Hematopoietic multipotent progenitor cell treated with erythropoietin and hydrocortisone succinate and interleukin-3 and kit ligand, for 15 days (in vitro differentiated cells): ENCODE measurements at regions not wholly inside any gene's neighbourhood (a gene's known extent, or its start where the extent isn't known, plus 50 kb on each side); places are given as distances from the start of the nearest gene placed in this dataset.
"Not testable (repeated sequence)": the region's sequence is repeated elsewhere in the genome, so short reads cannot be mapped to it uniquely, and the experiment has no call there.

Source experiments
- DNase-seq: peaks from one replicate; pipeline ENCODE4 v3.0.0-alpha.2; 2015; ENCODE audit warnings: low spot score

DNA sequence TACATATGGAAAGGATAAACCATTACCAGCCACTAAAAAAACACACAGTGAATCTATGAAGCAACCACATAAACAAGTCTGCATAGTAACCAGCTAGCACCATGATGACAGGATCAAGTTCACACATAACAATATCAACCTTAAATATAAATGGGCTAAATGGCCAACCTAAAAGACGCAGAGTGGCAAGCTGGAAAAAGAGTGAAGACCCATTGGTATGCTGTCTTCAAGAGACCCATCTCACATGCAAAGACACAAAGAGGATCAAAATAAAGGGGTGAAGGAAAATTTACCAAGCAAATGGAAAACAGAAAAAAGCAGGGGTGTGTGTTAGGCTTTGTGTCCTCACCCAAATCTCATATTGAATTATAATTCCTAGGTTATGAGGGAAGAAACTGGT is 909.2 kb downstream of the EPHA7 start:
- no peak for DNase-seq

DNA sequence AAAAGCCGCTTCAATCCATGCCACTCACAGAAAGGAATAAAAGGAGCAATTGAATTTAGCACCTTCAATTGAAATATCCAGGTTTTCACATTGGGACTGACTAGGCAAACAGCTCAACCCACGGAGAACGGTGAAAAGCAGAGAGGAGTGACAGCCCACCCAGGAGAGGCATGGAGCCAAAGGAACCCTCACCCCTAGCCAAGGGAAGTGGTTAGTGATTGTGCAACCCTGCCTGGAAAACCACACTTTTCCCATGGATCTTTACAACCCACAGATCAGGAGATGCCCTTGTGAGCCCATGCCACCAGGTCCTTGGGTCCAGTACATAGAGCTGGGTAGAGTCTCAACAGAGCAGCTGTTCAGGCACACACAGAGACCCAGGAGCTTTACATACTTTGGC is 911.8 kb downstream of the EPHA7 start:
- no peak for DNase-seq

DNA sequence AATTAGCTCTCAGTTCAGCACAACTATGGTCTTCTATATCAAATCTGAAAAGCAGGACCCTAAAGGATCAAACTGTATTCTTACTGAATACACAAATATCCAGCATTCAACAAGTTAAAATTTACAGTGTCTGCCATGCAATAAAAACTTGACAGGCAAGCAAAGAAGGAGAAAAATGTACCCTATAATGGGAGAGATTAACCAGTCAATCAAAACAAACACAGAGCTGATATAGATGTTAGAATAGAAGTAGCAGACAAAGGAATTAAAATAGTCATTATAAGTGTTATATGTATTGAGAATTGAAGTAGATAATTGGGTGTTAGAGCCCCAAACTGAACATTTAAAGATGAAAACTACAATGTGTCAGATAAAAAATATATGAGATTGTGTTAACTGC is 914.9 kb downstream of the EPHA7 start:
- DNase-seq = no peak

DNA sequence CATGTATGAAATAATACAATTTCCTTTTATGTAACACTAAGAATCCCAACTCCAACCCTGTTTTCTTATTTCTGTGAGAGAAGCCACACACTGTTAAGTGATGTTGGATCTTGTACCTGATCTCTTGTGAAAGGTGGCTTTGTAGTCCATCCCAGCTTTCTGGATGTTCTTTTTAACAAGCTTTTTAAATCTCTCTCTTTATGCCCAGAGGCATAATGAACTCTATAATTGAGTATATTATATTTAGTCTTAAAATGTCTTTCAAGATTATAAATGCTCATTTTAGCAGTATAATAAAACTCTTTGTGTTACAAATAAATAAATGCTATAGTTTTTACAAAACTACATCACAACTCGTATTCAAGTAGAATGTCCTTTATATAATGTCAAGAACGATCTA is 922.1 kb downstream of the EPHA7 start:
- no peak for DNase-seq

- DNase-seq = no peak
These were observed 922.8 kb downstream of the EPHA7 start for GRCh38 chr6:92496527-92496926.

DNA sequence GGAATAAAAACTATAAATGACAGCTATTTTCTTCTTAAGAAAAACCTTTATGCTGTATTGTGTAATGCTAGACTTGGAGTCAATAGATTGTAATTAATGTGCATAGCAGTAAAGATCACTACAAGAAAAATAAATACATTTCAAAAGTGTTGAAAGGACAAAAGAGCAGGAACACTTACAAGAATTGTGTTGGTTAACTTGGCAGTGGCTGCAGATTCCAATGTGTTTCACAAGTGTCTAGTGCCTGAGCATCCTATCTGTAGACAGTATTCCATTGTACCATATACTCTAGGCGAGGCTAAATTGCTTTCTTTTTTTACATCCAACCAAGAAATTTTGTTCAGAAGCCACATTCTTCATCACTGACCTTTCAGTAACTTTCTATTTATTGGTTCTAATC is 924.1 kb downstream of the EPHA7 start:
- no peak for DNase-seq

DNA sequence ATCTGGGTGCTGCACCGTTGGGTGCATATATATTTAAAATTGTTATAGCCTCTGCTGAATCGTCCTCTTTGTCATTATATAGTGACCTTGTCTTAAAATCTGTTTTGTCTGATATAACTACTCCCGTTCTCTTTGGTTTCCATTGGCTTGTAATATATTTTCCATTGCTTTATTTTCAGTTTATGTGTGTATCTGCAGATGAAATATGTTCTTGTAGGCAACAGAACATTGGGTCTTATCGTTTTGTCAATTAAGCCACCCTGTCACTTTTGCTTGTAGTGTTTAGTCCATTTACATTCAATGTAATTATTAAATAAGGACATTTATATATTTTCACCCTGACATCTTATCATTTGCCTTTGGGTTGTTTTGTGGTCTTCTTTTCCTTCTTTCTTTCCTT is 933.9 kb downstream of the EPHA7 start:
- DNase-seq = no peak

DNA sequence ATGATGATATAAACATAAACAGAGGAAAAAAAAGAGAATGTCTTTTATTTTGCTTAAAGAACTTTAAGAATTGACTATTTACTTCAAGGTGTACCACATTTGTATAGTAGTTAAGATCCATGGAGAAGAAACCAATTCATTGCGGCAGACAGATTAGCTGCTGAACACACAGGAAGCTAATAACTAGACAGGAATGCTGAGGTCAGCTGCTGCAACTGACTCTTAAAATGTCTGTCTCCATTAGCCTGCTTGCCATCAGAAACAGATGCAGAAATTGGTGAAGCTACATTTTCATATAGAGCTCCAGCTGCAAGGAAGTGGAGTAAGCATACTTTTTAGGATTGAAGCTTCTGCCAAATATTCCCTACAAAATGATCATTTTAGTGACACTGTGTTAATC is 939.5 kb downstream of the EPHA7 start:
- no peak for DNase-seq

- DNase-seq = no peak
These were observed 946.3 kb downstream of the EPHA7 start for GRCh38 chr6:92473056-92473455.

DNA sequence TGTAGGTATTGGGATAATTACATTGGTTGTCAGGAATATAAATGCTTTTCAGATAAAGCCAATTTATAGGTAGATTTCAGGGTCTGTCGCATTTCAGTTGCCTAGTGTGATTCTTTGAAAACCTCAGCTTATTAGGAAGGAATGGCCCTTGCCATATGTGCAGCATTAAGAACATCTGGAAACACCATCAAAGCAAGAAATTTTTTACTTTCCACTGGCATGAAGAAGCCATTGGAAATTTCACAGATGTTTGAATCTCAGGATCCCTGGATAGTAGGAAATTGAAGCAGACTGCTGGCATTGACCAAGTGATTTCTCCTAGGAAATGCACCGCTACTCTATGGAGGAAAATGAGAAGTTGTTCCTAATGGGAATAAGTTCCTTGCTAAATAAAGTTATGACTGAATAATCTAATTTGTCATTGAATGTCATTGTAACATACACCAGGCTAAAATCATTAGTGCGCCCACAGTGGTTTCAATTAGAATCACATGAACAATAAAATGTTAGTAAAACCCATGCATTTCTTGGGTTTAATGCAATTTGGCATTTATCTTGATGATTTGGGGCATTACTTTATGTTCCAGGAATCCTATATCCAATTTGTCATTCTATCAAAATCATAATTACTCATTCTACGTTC is 950.1 kb downstream of the EPHA7 start:
- no peak for DNase-seq

- DNase-seq = no peak
These were observed 951.3 kb downstream of the EPHA7 start for GRCh38 chr6:92468066-92468465.

GRCh38 chr6:92460133-92460532 is 959.2 kb downstream of the EPHA7 start:
- no peak for DNase-seq

DNA sequence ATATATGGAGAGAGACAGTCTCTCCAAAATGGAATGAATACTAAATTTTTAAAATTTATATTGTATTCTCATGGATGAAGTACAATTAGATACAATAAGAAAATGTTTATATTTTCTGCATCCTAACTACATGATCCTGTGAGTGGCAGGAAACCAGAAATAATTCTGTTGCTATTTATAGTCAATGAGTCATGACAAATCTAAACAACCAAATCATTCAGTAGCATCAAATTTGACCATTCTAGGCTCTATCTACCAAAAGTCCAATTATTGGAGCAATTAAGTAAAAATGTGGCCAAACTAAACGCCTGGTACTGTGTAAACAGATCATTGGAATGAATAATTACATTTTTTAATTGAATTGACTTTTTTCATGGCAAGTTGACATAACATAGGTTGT is 959.8 kb downstream of the EPHA7 start:
- no peak for DNase-seq

GRCh38 chr6:92446052-92446451 is 973.3 kb downstream of the EPHA7 start:
- no peak for DNase-seq

GRCh38 chr6:92433911-92434310 is 985.4 kb downstream of the EPHA7 start:
- DNase-seq = no peak

DNA sequence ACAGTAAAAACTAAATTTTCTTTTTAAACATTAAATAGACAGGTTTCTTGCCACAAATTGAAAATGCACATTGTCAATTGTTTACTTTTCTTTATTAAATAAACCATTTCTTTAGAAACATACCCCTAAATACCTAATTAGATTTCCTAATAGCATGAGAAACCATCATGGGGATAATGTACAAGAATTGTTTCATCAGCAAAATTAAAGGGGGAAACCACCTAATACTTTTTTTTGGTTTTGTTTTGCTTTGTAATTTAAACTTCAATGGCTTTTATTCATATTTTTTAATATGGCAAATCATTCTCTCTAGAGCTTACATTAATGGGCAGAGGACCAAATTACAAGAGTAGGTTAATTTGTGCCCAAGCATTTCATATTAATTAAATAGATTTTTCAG is 987.9 kb downstream of the EPHA7 start:
- DNase-seq = no peak

DNA sequence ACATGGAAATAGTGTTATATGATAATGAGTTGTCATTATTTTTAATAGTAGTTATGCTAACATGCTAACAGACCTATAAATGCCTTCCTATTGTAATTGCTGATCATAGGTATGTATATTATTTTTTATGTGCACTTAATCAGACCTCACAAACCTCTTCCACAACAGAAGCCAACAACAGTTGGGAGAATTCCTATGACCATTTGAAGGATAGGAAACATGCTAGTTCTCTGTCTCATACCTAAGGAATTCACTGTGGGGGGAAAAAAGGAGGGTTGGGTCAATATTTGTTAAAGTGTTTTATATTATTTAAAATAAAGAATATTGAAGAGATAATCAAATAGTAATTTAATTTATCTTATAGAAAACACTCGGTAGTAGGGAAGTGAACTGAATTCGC is 990.9 kb downstream of the EPHA7 start:
- no peak for DNase-seq

DNA sequence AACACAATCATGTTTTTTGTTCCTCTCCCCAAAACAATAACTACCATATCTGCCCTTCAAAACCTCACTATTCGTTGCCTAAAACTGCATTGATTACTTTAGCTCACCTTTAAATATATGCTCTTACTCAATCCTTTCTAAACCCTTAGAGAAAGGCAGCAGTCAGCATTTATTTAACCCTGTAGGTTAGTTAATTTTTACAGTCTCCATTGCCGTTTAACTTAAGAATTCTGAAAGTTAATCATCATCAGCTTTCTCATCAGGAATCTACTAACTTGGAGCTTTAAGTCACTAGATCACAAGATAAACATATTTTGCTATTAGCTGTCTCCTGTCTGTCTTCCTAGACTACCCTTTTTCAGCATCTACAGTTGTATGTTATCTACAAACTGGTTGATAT is 991.9 kb downstream of the EPHA7 start:
- DNase-seq = no peak

DNA sequence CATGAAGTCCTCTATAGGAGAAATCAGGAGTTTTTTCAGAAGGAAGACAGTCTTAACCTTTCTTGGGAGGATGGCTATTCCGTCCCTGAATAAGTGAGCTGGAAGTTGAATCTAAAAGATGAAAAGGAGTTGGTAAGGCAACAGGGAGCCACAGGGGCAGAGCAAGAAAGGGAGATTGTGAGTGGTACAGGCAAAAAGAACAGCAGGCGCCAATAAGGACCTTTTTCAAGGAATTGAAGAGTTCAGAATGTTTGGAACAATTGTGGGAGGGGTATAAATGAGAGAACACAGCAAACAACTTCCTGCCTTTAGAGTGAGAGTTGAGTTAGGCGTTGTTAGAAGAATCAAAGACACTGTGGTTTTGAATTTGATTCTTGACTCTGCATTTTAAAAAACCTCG is 1003.7 kb downstream of the EPHA7 start:
- no peak for DNase-seq

DNA sequence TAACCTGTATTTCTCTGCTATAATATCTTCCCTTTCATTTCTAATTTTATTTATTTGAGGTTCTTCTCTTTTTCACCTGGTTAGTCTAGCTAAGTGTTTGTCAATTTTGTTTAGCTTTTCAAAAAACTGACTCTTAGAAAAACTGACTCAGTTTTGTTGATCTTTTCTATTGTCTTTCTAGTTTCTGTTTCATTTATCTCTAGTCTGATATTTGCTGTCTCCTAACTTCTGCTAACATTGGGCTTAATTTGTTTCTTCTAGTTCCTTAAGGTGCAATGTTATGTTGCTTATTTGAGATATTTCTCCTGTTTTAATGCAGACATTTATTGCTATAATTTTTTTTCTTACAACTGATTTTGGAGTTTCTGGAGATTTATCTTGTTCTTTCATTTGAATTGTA is 1011.0 kb downstream of the EPHA7 start:
- no peak for DNase-seq

DNA sequence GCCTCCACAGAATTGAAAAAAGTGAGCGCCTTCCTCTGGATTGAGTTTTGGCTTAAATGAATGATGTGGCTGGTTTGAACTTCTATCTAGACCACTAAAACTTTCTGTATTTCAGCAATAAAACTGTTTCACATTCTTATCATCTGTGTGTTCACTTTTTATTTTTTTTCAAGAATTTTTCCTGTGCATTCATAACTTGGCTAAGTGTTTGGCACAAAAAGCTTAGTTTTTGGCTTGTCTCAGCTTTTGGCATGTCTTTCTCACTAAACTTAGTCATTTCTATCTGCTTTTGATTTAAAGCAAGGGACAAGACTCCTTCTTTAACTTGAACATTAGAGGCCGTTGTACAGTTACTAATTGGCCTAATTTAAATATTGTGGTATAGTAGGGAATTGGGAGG is 1015.1 kb downstream of the EPHA7 start:
- no peak for DNase-seq

DNA sequence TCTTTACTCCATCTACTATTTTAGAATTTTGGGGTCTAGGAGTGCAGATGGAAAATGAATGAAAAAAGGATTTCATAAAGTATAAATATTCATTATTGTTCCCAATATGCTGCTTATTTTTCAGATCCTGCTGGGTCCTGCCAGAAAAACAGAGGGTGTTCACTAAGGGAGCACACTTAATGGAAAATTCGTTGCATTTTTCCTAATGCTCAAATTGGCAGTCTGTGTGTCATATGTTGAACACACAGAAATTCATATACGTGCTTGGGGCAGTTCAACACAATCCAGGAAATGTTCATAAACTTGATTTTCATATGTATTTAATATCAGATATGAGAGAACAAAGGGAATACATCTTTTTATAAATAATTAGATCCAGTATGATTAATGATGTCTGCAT is 1019.4 kb downstream of the EPHA7 start:
- no peak for DNase-seq

DNA sequence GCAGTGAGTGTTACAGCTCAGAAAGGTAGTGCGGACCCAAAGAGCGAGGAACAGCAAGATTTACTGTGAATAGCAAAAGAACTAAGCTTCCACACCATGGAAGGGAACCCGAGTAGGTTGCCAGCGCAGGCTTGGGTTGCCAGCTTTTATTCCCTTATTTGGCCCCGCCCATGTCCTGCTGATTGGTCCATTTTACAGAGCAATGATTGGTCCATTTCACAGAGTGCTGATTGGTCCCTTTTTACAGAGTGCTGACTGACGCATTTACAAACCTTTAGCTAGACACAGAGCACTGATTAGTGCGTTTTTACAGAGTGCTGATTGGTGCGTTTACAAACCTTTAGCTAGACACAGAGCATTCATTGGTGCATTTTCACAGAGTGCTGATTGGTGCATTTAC is 1030.7 kb downstream of the EPHA7 start:
- not testable (repeated sequence) for DNase-seq

GRCh38 chr6:92380803-92381601 is 1038.4 kb downstream of the EPHA7 start:
- DNase-seq = no peak
